C4-2B (cell line): ENCODE measurements at regions not wholly inside any gene's neighbourhood (a gene's known extent, or its start where the extent isn't known, plus 50 kb on each side); places are given as distances from the start of the nearest gene placed in this dataset.
"Not testable (repeated sequence)": the region's sequence is repeated elsewhere in the genome, so short reads cannot be mapped to it uniquely, and the experiment has no call there.

ENCODE experiments used
- ZFX ChIP-seq: fragments of 450-650 bp; IDR thresholded peaks from 2 replicates; pipeline ENCODE4 v1.6.1; 2017
- TF ChIP-seq, protein P1 (sequence below): fragments of 450-650 bp; conservative IDR thresholded peaks from 2 replicates; pipeline ENCODE4 v1.5.1; 2017; ENCODE audit warnings: mild to moderate bottlenecking

DNA sequence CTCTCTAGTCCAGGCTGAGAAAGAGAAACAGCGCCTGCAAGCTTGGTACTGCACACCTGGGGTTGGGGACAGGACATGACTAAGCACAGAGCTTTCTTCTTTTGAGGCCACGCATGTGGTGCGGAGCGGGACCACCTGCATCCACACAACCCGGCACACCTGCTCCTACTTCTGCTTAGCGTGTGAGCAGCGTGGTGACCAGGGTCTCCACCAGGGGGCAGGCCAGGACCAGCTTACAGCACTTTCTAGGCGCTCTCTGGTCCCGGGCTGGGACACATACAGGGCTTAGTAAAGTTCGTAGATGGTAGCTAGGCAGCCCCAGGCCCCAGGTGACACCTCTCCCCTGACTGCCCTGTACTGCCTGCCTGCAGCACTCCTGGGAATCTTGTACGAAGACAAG, 89.7 kb upstream of the HMX1 start:
- TF ChIP-seq, protein P1, sequence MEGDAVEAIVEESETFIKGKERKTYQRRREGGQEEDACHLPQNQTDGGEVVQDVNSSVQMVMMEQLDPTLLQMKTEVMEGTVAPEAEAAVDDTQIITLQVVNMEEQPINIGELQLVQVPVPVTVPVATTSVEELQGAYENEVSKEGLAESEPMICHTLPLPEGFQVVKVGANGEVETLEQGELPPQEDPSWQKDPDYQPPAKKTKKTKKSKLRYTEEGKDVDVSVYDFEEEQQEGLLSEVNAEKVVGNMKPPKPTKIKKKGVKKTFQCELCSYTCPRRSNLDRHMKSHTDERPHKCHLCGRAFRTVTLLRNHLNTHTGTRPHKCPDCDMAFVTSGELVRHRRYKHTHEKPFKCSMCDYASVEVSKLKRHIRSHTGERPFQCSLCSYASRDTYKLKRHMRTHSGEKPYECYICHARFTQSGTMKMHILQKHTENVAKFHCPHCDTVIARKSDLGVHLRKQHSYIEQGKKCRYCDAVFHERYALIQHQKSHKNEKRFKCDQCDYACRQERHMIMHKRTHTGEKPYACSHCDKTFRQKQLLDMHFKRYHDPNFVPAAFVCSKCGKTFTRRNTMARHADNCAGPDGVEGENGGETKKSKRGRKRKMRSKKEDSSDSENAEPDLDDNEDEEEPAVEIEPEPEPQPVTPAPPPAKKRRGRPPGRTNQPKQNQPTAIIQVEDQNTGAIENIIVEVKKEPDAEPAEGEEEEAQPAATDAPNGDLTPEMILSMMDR = peak; percentile 67
- not testable (repeated sequence) for TF ChIP-seq ZFX
